Endodermal cell (in vitro differentiated cells): ENCODE measurements at regions not wholly inside any gene's neighbourhood (a gene's known extent, or its start where the extent isn't known, plus 50 kb on each side); places are given as distances from the start of the nearest gene placed in this dataset.

ENCODE experiments used
- DNase-seq: peaks from one replicate; pipeline ENCODE4 v3.0.0-alpha.2; 2017
- H3K27ac ChIP-seq: 2 replicates; pipeline ENCODE4 v1.5.1; 2013; ENCODE audit warnings: mild to moderate bottlenecking, low read depth, low read length, moderate library complexity
- H3K27me3 ChIP-seq: 2 replicates; pipeline ENCODE4 v1.6.1; 2013; ENCODE audit warnings: mild to moderate bottlenecking, low read length, moderate library complexity; ENCODE audit not compliant: insufficient read depth, control insufficient read depth, poor library complexity, severe bottlenecking
- H3K36me3 ChIP-seq: 2 replicates; pipeline ENCODE4 v1.7.0; 2013; ENCODE audit warnings: mild to moderate bottlenecking, low read length, moderate library complexity; ENCODE audit not compliant: control insufficient read depth, insufficient read depth
- H3K4me1 ChIP-seq: one replicate; pipeline ENCODE4 v1.7.0; 2013; ENCODE audit warnings: low read length; ENCODE audit not compliant: control insufficient read depth, insufficient read depth
- H3K4me3 ChIP-seq: 2 replicates; pipeline ENCODE4 v1.5.1; 2013; ENCODE audit warnings: mild to moderate bottlenecking, low read length, moderate library complexity
- H3K9ac ChIP-seq: 2 replicates; pipeline ENCODE4 v1.6.1; 2013; ENCODE audit warnings: mild to moderate bottlenecking, low read length, moderate library complexity; ENCODE audit not compliant: poor library complexity, severe bottlenecking; ENCODE audit errors: extremely low read depth
- H3K9me3 ChIP-seq: 2 replicates; pipeline ENCODE4 v1.6.1; 2013; ENCODE audit warnings: mild to moderate bottlenecking, low read length, moderate library complexity; ENCODE audit not compliant: control insufficient read depth
- H3K27ac Mint-ChIP-seq: 2 replicates; pipeline ENCODE4 v1.8.0; 2020; ENCODE audit warnings: mixed read lengths
- H3K27me3 Mint-ChIP-seq: 2 replicates; pipeline ENCODE4 v1.8.0; 2021; ENCODE audit warnings: mild to moderate bottlenecking, mixed read lengths; ENCODE audit not compliant: insufficient read depth
- H3K36me3 Mint-ChIP-seq: 2 replicates; pipeline ENCODE4 v1.8.0; 2020; ENCODE audit warnings: low read depth, mixed read lengths
- H3K4me1 Mint-ChIP-seq: 2 replicates; pipeline ENCODE4 v1.8.0; 2020; ENCODE audit warnings: mixed read lengths
- H3K4me3 Mint-ChIP-seq: 2 replicates; pipeline ENCODE4 v1.8.0; 2020; ENCODE audit warnings: mild to moderate bottlenecking, moderate library complexity, mixed read lengths
- H3K9me3 Mint-ChIP-seq: 2 replicates; pipeline ENCODE4 v1.8.0; 2020; ENCODE audit warnings: mild to moderate bottlenecking, mixed read lengths
- CTCF ChIP-seq: fragments of 200-600 bp; sonication (generic); conservative IDR thresholded peaks from 2 replicates; pipeline ENCODE4 v1.5.0; 2021; ENCODE audit warnings: antibody characterized with exemption, mild to moderate bottlenecking
- WGBS, 2 experiments: methylation state at CpG; one replicate each; pipeline versions ENCODE4 v1.1.5 to v1.1.7; 2013; ENCODE audit warnings: missing lambda C conversion rate in 2 of 2, mixed read lengths in 1 of 2; ENCODE audit not compliant: insufficient coverage in 1 of 2, insufficient read length in 1 of 2; 5-methylcytosine and 5-hydroxymethylcytosine counted together

- WGBS, 2 experiments, result 79 to 92% methylated on average over 2 of the region's 3 CpGs
- Mint-ChIP-seq H3K9me3 (peaks cover 6% of the 10 kb centered on the region), H3K4me3 (no peak overlapping the region), H3K36me3 (no peaks in the 10 kb centered on the region), H3K27me3 (no peaks in the 10 kb centered on the region), H3K4me1 (peaks cover 3% of the 10 kb centered on the region), H3K27ac (no peak overlapping the region)
- DNase-seq, result no peak
- Histone ChIP-seq H3K9me3 (peaks cover 4% of the 10 kb centered on the region), H3K36me3 (no peaks in the 10 kb centered on the region), H3K9ac (no peak overlapping the region), H3K27ac (no peak overlapping the region), H3K4me3 (no peak overlapping the region), H3K27me3 (no peaks in the 10 kb centered on the region), H3K4me1 (no peaks in the 10 kb centered on the region)
- TF ChIP-seq CTCF, result no peak
These were observed 425.5 kb downstream of the RFC3 start for GRCh38 chr13:34243403-34243802.

- Histone ChIP-seq H3K27me3 (no peaks in the 10 kb centered on the region), H3K36me3 (no peaks in the 10 kb centered on the region), H3K27ac (no peak overlapping the region), H3K9ac (no peak overlapping the region), H3K9me3 (no peaks in the 10 kb centered on the region), H3K4me1 (no peaks in the 10 kb centered on the region), H3K4me3 (no peak overlapping the region)
- no peak for TF ChIP-seq CTCF
- Mint-ChIP-seq H3K9me3 (no peaks in the 10 kb centered on the region), H3K27ac (no peak overlapping the region), H3K36me3 (no peaks in the 10 kb centered on the region), H3K4me3 (no peak overlapping the region), H3K27me3 (no peaks in the 10 kb centered on the region), H3K4me1 (peaks cover 3% of the 10 kb centered on the region)
- DNase-seq, result no peak
- 100% methylated on average over 1 to 2 of the region's 2 CpGs for WGBS, 2 experiments
These were observed 428.6 kb downstream of the RFC3 start for GRCh38 chr13:34246511-34246910.

- H3K9ac ChIP-seq, result no peak overlapping the region
- no peak overlapping the region for H3K27ac Mint-ChIP-seq
- WGBS, 2 experiments, result 93% methylated on average over 1 of the region's 1 CpG; no CpG with 5 or more reads in 1 of the 2 experiments
- no peaks in the 10 kb centered on the region for H3K27me3 Mint-ChIP-seq
- H3K36me3 ChIP-seq, result no peaks in the 10 kb centered on the region
- no peak for DNase-seq
- H3K4me1 ChIP-seq, result no peaks in the 10 kb centered on the region
- no peaks in the 10 kb centered on the region for H3K9me3 ChIP-seq
- H3K4me3 Mint-ChIP-seq, result no peak overlapping the region
- H3K27me3 ChIP-seq, result no peaks in the 10 kb centered on the region
- no peaks in the 10 kb centered on the region for H3K36me3 Mint-ChIP-seq
- no peak overlapping the region for H3K4me3 ChIP-seq
- H3K27ac ChIP-seq, result no peak overlapping the region
- peaks cover 3% of the 10 kb centered on the region for H3K4me1 Mint-ChIP-seq
- no peak for TF ChIP-seq CTCF
- no peaks in the 10 kb centered on the region for H3K9me3 Mint-ChIP-seq
These were observed 429.6 kb downstream of the RFC3 start for GRCh38 chr13:34247596-34247995.
